ENCODE measurements at regions not wholly inside any gene's neighbourhood (a gene's known extent, or its start where the extent isn't known, plus 50 kb on each side); places are given as distances from the start of the nearest gene placed in this dataset.

DNA sequence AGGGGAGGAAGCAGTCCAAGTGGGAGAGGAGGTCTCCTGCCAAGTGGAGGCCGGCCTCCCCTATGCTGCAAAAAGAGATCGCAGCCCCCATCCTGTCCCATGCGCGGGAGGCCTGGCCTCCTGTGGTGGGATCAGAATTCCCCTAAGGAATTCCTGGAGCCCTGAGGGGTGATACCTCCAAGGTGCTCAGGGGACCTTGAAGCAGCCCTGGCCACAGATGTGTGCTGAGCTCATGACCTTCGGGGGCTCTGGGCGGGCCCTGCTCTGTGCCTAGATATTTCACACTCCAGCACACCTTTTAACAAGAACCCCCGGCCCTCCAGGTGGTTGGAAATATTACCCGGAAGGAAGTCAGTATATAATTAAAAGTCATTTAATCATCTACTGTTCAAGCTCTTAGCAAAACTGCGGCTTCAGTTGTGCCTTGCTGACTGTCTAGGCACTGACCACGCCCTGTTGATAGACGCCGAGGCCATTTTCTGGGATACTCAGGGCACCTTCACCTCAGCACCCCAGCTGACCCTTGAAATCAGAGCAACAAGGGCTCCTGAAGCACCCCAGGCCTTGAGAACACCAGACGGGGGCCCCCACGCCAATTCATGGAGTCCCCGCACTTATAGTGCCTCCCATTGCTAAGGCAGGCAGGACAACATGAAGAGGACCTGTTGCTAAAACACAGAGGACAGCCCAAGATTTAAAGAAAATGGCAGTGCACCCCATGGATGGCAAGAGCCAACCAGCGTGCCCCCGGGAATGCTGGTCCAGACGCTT, 119.1 kb downstream of the NDUFA10 start:
- no peak for DNase-seq (ENCODE audit: low read depth in 2 of 2)

DNA sequence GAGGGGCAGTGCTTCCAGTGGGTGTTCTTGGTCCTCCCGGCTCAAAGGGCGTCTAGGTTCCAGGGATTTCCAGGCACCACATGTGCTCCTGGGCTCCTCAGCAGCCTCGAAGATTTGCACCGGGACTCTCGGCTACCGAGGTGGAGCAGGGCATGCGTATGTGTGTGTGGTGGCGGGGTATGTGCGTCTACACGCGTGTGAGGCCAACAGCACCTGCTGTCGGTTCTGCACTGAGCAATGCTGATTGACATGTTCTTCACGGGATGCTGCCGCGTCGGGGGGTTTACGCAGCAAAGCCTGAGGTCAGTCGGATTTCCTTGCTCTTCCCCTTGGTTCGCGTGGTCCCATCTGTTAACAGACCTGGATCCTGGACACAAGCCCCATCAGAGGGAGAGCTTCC, 119.8 kb downstream of the NDUFA10 start:
- DNase-seq (ENCODE audit: low read depth in 2 of 2), result no peak

DNA sequence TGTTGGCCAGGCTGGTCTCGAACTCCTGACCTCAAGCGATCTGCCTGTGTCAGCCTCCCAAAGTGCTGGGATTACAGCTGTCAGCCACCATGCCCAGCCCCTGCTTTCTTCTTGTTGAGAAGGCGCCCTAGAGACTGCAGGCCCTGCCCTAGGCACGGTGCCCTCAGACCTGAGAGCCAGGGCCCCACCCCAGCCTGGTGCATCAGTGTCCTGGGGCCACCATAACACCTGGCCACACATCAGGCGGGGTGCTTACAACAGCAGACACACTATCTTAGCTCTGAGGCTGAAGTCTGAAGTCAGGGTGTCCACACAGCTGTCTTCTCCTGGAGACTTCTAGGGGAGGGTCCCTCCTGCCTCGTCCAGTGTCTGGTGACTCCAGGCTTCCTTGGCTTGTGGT, 120.6 kb downstream of the NDUFA10 start:
- no peak for DNase-seq (ENCODE audit: low read depth in 2 of 2)

DNA sequence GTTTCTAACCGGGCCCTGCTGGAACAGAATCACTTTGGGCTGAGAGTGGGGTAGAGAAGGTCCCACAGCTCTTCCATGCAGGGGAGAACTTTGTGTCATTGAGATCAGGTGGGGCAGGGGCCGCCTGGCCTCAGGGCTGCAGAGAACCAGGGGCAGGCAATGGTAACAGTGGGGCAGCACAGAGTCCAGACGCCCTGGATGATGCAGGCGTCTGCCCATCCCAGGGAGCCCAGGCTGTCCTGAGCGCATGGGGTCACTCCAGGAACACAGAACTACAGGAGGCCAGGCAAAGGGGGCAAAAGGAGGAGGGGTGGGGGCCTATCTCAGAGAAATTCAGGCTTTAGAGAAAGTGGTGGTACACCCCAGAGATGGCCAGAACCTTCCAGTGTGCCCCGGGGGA, 121.3 kb downstream of the NDUFA10 start:
- no peak for DNase-seq (ENCODE audit: low read depth in 2 of 2)

DNA sequence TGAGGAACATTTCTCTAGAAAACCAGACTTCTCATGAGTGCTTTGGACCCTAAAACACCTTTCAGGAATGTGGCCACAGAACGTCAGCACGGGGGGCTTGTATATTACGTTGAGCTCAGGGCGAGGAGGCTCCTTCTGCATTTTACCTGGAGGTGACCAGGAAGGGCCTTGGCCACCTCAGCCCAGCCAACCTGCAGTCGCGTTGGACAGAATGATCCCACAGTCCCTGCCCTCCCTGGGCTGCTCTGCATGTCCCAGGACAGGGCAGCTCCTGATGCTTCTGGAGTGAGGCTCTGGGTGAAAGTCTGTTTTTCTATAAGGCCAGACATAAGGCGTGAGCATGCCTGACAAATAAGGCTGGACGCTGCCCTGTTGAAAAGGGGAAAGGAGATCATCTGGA, 121.9 kb downstream of the NDUFA10 start:
- DNase-seq (ENCODE audit: low read depth in 2 of 2), result no peak

DNA sequence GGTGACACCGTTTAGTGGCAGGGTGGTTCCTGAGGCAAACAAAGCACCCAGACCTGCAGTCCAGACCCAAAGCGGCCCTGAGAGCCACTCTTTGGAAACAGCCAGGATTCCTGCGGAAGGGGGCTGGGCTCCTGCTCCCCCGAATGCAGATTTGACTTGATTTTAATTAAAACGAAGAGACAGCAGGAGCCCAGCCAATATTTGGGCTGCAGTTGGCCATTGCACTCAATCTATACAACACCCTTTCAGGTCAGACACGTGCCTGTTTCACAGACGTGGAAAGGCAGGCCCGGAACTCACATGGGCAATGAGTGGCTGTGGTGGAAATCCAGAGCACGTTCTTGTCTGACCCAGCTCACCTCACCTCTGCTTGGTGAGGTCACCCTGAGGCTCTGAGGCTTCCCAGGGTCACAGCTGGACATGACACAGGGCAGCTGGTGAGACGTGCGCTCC, 122.4 kb downstream of the NDUFA10 start:
- no peak for DNase-seq (ENCODE audit: low read depth in 2 of 2)

DNA sequence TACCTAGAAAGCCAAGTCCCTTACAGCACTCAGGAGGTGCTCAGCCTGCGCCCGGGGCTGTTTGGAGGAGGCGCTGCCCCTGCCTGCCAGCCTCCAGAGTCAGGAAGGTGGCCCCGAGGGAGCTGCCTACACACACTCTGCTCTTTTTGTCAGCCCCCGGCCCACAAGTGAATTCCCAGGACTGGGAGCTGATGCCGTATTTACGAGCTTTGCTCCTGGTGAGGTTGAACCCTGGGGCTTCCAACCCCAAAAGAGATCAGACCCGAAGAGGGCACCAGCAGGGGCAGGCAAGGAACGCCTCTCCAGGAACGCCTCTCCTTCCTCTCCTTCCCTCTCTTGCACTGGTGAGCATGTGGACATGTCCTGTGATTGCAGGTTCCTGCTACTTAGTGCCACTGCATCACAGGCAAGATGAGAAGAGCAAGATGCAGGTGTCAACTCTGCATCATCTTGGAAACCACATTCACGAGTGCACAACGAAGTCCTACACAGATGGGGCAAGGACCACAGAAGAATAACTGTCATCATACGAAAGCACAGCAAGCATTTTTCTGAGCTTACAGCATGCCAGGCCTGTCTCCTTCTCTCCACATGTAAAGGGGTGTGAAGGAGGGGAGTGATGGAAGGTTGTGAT, 126.7 kb downstream of the NDUFA10 start:
- no peak for DNase-seq (ENCODE audit: low read depth in 2 of 2)

DNA sequence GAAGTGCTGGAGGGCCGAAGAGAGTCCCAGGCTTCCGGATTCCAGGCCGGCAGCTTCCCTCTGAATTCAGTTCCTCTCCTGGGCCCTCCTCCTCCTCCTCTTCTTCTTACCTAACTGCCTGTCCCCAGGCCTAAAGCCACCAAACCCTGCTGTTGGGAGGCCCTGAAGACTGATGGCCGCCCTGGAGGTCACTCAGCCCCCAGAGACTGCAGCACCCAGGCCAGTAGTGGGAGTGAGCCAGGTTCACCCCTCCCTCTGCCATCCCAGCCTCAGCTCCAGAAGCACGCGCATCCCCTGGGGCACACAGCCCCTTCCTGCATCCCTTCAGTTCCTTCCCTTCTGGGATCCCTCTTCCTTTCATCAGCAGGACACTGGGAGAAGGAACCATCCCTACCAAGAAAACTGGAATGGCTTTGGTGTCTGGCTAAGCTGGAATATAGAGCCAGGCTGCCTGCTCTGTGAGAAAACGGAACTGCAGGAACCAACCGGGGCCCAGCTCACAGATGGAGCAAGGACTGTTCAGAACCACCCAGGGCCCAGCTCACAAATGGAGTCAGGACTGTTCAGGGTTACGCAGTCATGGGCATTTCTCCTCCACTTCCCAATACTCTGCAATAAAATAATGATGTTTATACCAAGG, 127.4 kb downstream of the NDUFA10 start:
- no peak for DNase-seq (ENCODE audit: low read depth in 2 of 2)

DNA sequence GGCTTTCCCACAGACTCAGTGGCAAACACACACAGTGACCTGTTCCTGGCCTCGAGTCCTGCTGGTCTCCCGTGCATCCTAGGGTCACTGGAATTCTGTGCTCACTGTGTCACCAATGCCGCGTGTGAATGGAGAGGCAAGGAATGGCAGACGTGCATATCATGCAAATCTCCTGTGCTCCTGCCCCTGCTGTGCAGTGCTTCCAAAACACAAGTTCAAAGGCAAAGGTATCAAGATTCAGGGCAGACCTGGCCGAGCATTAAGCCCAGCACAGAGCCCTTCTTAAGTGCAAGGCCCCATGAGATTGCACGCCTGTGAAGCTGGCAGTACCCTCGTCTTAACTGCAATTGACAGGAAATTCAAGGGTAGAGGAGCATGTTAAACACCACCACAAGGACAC, 129.1 kb downstream of the NDUFA10 start:
- DNase-seq (ENCODE audit: low read depth in 2 of 2), result no peak

DNA sequence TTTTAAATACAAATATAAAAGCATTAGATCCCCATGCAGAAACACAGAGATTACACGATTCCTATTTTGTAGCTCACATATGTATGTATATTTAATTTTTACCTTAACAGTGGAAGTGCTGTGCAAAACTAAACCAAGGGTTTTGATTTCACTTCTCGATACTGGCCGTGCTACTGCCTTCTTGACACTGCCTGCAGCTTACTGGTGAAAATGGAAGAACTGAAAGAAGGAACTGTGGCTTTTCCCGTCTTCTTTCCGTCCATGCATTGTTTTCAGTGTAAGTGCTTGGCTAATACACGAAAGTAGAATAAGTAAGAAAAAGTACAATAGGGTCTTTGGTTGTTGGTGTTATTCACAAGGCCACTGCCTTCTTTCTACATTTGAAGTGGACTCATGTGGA, 129.5 kb downstream of the NDUFA10 start:
- DNase-seq (ENCODE audit: low read depth in 2 of 2), result no peak

DNA sequence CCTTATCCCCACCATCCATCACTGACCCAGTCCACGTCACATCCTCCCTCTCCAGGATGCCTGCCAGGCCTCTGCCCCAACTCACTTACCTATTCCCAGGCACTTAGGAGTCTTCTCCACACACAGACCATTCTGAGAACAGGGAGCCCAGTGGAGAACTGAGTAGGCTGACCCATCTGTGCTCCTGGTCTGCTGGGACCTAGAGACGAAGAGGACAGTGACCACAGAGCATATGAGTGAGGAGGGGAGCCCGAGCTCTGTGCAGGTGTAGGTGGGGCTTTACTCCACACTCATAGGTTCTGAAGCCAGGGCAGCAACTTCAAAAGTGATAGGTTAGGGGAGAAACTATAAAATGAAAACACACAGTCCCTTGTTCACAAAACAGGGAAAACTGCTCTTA, 130.0 kb downstream of the NDUFA10 start:
- DNase-seq (ENCODE audit: low read depth in 2 of 2), result no peak

DNA sequence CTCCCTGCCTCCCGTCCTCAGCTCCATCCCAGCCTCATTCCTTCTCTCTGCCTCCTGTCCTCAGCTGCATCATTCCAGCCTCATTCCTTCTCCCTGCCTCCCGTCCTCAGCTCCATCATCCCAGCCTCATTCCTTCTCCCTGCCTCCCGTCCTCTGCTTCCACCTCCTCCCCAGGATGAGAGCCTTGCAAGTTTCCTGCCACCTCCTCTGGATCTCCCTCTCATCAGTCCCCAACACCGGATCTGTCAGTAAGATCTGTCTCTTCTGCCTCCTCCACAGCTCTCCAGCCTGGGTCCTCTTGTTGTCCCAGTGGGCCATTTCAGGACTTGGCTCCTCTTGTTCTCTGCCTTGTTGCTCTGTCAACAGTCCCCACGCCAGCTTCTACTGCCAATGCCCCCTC, 130.9 kb downstream of the NDUFA10 start:
- no peak for DNase-seq (ENCODE audit: low read depth in 2 of 2)

DNA sequence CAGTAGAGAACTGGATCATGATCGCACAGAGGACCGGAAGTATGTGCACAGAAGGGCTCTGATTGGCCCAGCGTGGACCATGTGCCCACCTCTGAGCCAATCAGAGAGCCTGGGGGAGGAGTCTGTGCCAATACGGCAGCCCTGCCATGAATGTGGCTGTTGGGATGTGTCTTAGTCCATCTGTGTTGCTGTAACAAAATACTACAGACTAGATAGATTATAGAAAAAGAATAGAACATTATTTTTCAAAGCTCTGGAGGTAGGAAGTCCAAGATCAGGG, 132.0 kb downstream of the NDUFA10 start:
- DNase-seq (ENCODE audit: low read depth in 2 of 2), result no peak

DNA sequence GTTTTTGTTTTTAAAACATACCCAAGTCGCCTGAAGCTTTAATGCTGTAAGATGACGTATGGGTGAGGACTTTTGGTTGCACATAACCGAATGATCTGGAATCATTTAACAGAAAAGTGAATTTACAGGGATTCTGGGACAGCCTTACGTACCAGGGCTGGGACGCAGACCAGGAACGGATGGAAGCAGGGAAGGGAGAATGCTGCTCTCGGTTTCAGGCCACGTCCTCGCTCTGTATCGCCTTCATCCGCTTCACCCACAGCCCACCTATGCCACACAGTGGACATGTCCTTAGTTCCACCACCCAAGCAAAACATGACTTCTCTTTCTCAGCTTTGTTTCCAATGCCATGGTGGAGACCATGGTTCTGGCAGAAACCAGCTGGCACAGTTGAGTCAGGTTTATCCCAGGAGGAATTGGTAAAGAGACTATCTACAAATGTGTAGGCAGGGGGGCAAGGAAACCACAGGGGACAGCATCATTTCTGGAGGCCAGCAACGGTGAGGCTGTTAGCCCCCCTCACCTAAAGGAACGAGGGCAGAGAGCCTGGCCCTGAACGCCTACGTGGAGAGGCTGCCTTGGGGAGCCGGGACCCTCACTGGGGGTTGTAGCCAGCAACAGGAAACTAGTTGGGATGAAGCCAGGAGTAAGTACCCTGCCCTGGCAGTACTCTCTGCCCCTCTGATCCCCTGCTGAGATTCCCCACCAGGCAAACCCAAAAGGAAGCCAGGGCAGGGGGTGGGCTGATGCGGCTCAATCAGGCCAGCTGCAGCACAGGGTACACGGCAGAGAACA, 132.5 kb downstream of the NDUFA10 start:
- DNase-seq (ENCODE audit: low read depth in 2 of 2), result no peak

DNA sequence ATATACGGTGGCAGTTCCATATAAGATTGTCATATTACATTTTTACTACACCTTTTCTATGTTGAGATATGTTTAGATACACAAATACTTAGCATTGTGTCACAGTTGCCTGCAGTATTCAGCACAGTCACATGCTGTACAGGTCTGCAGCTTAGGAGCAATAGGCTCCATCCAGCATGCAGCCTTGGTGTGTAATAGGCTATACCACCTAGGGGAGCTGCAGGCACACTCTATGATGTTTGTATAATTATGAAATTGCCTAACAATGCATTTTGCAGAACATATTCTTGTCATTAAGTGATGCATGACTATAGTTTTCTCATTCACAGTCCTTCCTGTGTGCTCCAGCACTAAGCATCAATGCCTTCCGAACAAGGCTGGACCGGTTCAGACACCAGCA, 133.4 kb downstream of the NDUFA10 start:
- DNase-seq (ENCODE audit: low read depth in 2 of 2), result no peak

DNA sequence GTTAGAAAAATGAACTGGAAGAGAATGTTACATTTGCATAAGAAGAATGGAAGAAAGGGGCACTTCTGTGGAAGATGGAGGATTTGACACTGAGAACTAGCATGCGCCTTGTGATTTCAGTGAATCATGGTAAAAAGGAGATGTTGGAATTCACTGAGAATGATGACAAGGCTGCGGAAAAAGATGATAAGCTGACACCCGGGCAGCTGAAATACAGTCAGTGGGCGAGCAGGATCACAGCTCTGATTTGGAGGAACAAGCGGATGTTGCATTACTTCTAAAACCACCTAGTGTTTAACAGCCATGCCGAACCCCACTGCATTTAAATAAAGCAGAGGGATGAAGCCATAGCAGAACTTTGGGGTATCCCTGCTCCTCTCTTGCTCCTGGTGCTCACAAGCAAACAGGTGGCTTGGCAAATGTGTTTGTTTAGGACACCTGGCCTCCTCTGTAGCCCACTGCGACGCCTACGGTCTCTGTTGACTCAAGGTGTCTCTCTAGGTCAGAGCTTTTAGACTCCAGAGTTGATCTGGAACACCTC, 134.9 kb downstream of the NDUFA10 start:
- no peak for DNase-seq (ENCODE audit: low read depth in 2 of 2)

DNA sequence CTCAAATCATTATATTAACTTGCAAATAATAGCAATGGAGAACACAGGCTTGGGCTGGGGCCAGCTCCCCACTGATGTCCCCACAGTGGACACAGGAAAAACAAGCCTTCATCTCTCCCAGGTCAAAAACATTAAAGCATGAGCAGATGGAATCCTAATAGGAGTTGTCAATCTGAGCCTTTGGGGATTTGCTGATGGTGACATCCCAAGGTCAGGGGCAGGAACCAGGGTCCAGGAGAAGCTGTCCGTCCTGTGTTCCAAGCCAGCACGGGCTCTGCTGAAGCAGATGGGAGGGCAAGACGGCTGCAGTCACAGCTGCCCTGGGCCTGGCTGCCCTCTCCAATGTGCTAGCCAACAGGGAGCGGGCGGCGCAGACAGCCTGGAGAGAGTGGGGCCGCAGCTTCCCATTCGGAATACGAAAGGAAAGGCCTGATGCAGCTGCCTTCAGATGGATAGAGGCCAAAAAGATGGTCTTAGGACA, 135.5 kb downstream of the NDUFA10 start:
- DNase-seq (ENCODE audit: low read depth in 2 of 2), result no peak

DNA sequence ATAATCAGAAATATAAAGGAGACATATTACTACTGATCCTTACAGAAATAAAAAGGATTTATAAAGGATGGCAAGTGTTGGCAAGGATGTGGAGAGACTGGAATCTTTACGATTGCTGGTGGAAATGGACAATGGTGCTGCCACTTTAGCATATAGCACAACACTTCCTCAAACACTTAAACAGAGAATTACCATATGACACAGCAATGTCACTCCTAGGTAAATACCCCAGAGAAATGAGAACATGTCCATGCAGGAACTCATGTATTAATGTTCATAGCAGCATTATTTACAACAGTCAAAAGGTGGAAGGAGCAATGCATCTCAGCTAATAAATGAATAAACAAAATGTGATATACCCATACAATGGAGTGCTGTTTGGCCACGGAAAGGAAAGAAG, 137.5 kb downstream of the NDUFA10 start:
- no peak for DNase-seq (ENCODE audit: low read depth in 2 of 2)

DNA sequence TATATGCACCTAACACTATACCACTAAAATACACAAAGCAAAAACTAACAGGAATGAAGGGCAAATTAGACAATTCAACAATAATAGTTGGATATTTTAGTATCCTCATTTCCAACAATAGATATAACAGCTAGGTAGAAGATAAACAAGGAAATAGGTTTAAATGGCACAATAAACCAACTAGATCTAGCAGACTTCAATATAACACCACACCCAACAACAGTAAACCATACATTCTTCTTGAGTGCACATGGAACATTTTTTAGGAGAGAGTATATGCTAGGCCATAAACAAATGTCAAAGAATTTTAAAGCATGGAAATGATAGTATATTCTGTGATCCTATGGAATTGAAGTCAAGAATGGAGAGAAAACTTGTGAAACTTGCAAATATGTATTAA, 138.4 kb downstream of the NDUFA10 start:
- DNase-seq (ENCODE audit: low read depth in 2 of 2), result no peak

DNA sequence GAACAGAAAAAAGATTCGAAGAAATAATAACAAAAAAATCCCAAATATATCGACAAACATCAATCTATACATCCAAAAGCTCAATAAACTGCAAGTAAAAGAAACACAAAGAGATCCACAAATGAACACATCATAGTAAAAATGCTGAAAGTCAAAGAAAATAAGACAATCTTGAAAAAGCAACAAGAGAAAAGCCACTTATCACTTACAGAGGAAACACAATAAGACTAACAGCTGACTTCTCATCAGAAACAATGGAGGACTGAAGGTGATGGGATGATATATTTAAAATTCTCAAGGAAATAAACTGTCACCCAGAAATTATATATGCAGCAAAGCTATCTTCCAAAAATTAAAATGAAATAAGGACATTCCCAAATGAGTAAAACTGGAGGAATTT, 140.3 kb downstream of the NDUFA10 start:
- DNase-seq (ENCODE audit: low read depth in 2 of 2), result peak in 1 of 2 donors; percentile 12

DNA sequence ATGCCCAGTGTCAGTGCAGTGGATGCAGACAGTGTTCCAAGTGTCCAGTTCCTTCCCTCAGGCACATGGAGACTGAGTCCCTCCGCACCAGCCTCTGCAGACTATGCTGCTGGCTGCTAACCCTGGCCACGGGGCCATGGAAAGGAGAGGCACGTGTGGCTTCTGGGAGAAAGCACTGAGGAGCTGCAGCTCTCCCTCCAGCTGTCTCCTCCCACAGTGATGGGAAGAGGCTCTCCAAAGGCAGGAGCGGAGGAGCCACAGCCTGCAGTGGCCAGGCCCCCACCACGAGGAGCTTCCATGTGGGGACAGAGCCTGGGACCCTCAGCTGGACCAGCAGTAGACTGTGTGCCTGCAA, 141.1 kb downstream of the NDUFA10 start:
- DNase-seq (ENCODE audit: low read depth in 2 of 2), result no peak

Data from dermis microvascular lymphatic vessel endothelial cell (primary cell).